IMR-90 (cell line): ENCODE measurements at regions not wholly inside any gene's neighbourhood (a gene's known extent, or its start where the extent isn't known, plus 50 kb on each side); places are given as distances from the start of the nearest gene placed in this dataset.

Source experiments
- ATAC-seq: fragments of 200-7000 bp; cut with Tn5 transposase; 2 replicates; pipeline ENCODE4 v1.9.1; 2020; ENCODE audit warnings: low read depth, mild to moderate bottlenecking, moderate library complexity
- BruUV-seq: library from RNA; stranded (reverse); fragments of 400-500 nt; replicated peaks from 2 replicates; lab custom pipeline; 2021; lab: Mats Ljungman, UMichigan
- CTCF ChIA-PET: fragments of 300-600 bp; formaldehyde crosslinking; extraction: SDS; loops from one replicate; lab custom pipeline; 2021; ENCODE audit warnings: antibody characterized with exemption; lab: Yijun Ruan, JAX
- POLR2A ChIA-PET: fragments of 300-600 bp; sonication (Branson Sonifier 250); formaldehyde crosslinking; loops from one replicate; lab custom pipeline; 2022; ENCODE audit warnings: antibody characterized with exemption; ENCODE audit not compliant: unreplicated experiment; lab: Charles Lee
- DNase-seq: peaks from one replicate; pipeline ENCODE4 v3.0.0; 2013
- H2AFZ ChIP-seq: replicated peaks from 2 replicates; pipeline ENCODE3; 2013; ENCODE audit warnings: low read length, mild to moderate bottlenecking; ENCODE audit not compliant: poor library complexity
- H2AK5ac ChIP-seq: 2 replicates; pipeline ENCODE4 v1.6.1; 2013; ENCODE audit warnings: low read depth, low read length, inconsistent platforms
- H2AK9ac ChIP-seq: replicated peaks from 2 replicates; pipeline ENCODE3; 2013; ENCODE audit warnings: mild to moderate bottlenecking, low read depth, low read length, moderate library complexity; ENCODE audit not compliant: poor library complexity
- H2BK120ac ChIP-seq: 2 replicates; pipeline ENCODE4 v1.6.1; 2013; ENCODE audit warnings: low read depth, low read length, inconsistent platforms
- H2BK15ac ChIP-seq: 3 replicates; pipeline ENCODE4 v1.6.1; 2013; ENCODE audit warnings: low read depth, low read length, inconsistent platforms
- H2BK20ac ChIP-seq: 2 replicates; pipeline ENCODE4 v1.6.1; 2013; ENCODE audit warnings: low read depth, mild to moderate bottlenecking, inconsistent platforms, low read length, moderate library complexity
- H2BK5ac ChIP-seq: 2 replicates; pipeline ENCODE4 v1.6.1; 2013; ENCODE audit warnings: mild to moderate bottlenecking, low read depth, low read length, inconsistent platforms; ENCODE audit not compliant: poor library complexity, severe bottlenecking
- H3K14ac ChIP-seq: replicated peaks from 2 replicates; pipeline ENCODE4 v1.6.1; 2013; ENCODE audit warnings: low read depth, low read length, inconsistent platforms
- H3K18ac ChIP-seq: 2 replicates; pipeline ENCODE4 v1.6.1; 2013; ENCODE audit warnings: low read depth, low read length, control low read depth
- H3K23ac ChIP-seq: 2 replicates; pipeline ENCODE4 v1.6.1; 2013; ENCODE audit warnings: low read depth, low read length, inconsistent platforms
- H3K27ac ChIP-seq: 2 replicates; pipeline ENCODE4 v1.5.1; 2013; ENCODE audit warnings: mild to moderate bottlenecking, control low read depth, low read length; ENCODE audit not compliant: insufficient read depth
- H3K27me3 ChIP-seq: 2 replicates; pipeline ENCODE4 v1.6.1; 2013; ENCODE audit warnings: low read length; ENCODE audit not compliant: control insufficient read depth, insufficient read depth
- H3K36me3 ChIP-seq: 2 replicates; pipeline ENCODE4 v1.6.1; 2013; ENCODE audit warnings: low read length, mixed read lengths; ENCODE audit not compliant: control insufficient read depth, insufficient read depth
- H3K4ac ChIP-seq: 2 replicates; pipeline ENCODE4 v1.6.1; 2013; ENCODE audit warnings: low read depth, low read length, inconsistent platforms
- H3K4me1 ChIP-seq: 2 replicates; pipeline ENCODE4 v1.6.1; 2013; ENCODE audit warnings: low read length, mixed read lengths; ENCODE audit not compliant: control insufficient read depth, insufficient read depth
- H3K4me2 ChIP-seq: 2 replicates; pipeline ENCODE4 v1.6.1; 2013; ENCODE audit warnings: low read depth, mild to moderate bottlenecking, control low read depth, low read length, moderate library complexity
- H3K4me3 ChIP-seq: 2 replicates; pipeline ENCODE4 v1.5.1; 2013; ENCODE audit warnings: low read depth, mild to moderate bottlenecking, control low read depth, low read length, moderate library complexity; ENCODE audit not compliant: insufficient read depth
- H3K56ac ChIP-seq: 2 replicates; pipeline ENCODE4 v1.6.1; 2013; ENCODE audit warnings: low read length, inconsistent platforms; ENCODE audit not compliant: insufficient read depth; ENCODE audit errors: extremely low read depth
- H3K79me1 ChIP-seq, 2 experiments: 2 replicates each; pipeline ENCODE4 v1.6.1; 2013; ENCODE audit warnings: low read length in 2 of 2, inconsistent platforms in 1 of 2, low read depth in 1 of 2
- H3K9ac ChIP-seq: 2 replicates; pipeline ENCODE4 v1.6.1; 2013; ENCODE audit warnings: low read depth, low read length, control low read depth
- H3K9me1 ChIP-seq: 2 replicates; pipeline ENCODE4 v1.6.1; 2013; ENCODE audit warnings: low read length, inconsistent platforms; ENCODE audit not compliant: insufficient read depth
- H3K9me3 ChIP-seq: 2 replicates; pipeline ENCODE4 v1.6.1; 2013; ENCODE audit warnings: low read length; ENCODE audit not compliant: control insufficient read depth, insufficient read depth
- H4K20me1 ChIP-seq: 2 replicates; pipeline ENCODE4 v1.6.1; 2013; ENCODE audit warnings: low read length, inconsistent platforms; ENCODE audit not compliant: insufficient read depth
- H4K5ac ChIP-seq: 2 replicates; pipeline ENCODE4 v1.6.1; 2013; ENCODE audit warnings: mild to moderate bottlenecking, low read depth, low read length, control low read depth
- H4K8ac ChIP-seq, 2 experiments: 2 replicates each; pipeline ENCODE4 v1.6.1; 2013; ENCODE audit warnings: low read depth in 2 of 2, low read length in 2 of 2, control low read depth in 1 of 2, inconsistent platforms in 1 of 2
- H4K91ac ChIP-seq: 2 replicates; pipeline ENCODE4 v1.6.1; 2013; ENCODE audit warnings: low read depth, low read length, inconsistent platforms; ENCODE audit not compliant: insufficient read depth
- CTCF ChIP-seq: conservative IDR thresholded peaks from 2 replicates; pipeline ENCODE4 v1.5.1; 2012; ENCODE audit warnings: mild to moderate bottlenecking, low read depth, low read length, improper control_type of control experiment
- RCOR1 ChIP-seq: IDR thresholded peaks from 2 replicates; pipeline ENCODE4 v1.6.1; 2012; ENCODE audit warnings: mild to moderate bottlenecking, low read length, improper control_type of control experiment; ENCODE audit not compliant: insufficient replicate concordance
- SMC3 ChIP-seq: fragments of 150-350 bp; IDR thresholded peaks from 2 replicates; pipeline ENCODE4 v1.6.1; 2016; ENCODE audit warnings: low read depth, mild to moderate bottlenecking, antibody characterized with exemption, low read length, moderate library complexity
- WGBS, 2 experiments: methylation state at CpG; one replicate each; pipeline versions ENCODE4 v1.1.5 to v1.1.7; 2013; ENCODE audit warnings: missing lambda C conversion rate in 2 of 2; ENCODE audit not compliant: insufficient read length in 1 of 2; ENCODE audit errors: extremely low coverage in 2 of 2; 5-methylcytosine and 5-hydroxymethylcytosine counted together
- dilution Hi-C: fragments of 300-500 bp; cut with HindIII; formaldehyde crosslinking; loops from one replicate; pipeline ENCODE4 v1.14.3; 2018; ENCODE audit warnings: low sequenced_read_pairs; ENCODE audit not compliant: unreplicated experiment
- in situ Hi-C: fragments of 300-500 bp; cut with MboI; formaldehyde crosslinking; loops from 3 replicates; pipeline ENCODE4 v1.14.3; 2019; ENCODE audit warnings: low sequenced_read_pairs, inconsistent platforms, mixed read lengths
- intact Hi-C: fragments of 100-400 bp; cut with micrococcal nuclease; formaldehyde crosslinking; loops from 2 replicates; pipeline ENCODE4 v1.10.0; 2022

- no peak overlapping the region for H4K91ac ChIP-seq
- H3K9me1 ChIP-seq, result no peaks in the 10 kb centered on the region
- no peak overlapping the region for H2BK5ac ChIP-seq
- no peak overlapping the region for H2BK120ac ChIP-seq
- DNase-seq, result no peak
- H3K14ac ChIP-seq, result no peak overlapping the region
- TF ChIP-seq CTCF (no peak), RCOR1 (no peak), SMC3 (no peak)
- no CpG with 5 or more reads among the region's 1 CpG for WGBS, 2 experiments
- no TSS peak for BruUV-seq
- H2BK15ac ChIP-seq, result no peak overlapping the region
- ATAC-seq, result no peak
- no peaks in the 10 kb centered on the region for H3K27me3 ChIP-seq
- ChIA-PET CTCF (no interaction called here), POLR2A (no interaction called here)
- no peak overlapping the region for H3K56ac ChIP-seq
- H4K8ac ChIP-seq, result no peak overlapping the region
- intact Hi-C loops, result loop anchor here (10.0 kb wide), 1 partner anchor 1457 kb away; no protein-coding TSS in a partner anchor
- H4K5ac ChIP-seq, result no peak overlapping the region
- no peaks in the 10 kb centered on the region for H3K4me1 ChIP-seq
- H2BK20ac ChIP-seq, result no peak overlapping the region
- no peaks in the 10 kb centered on the region for H3K36me3 ChIP-seq
- dilution Hi-C loops, result no loop called here
- H2AK9ac ChIP-seq, result no peak overlapping the region
- H3K23ac ChIP-seq, result no peak overlapping the region
- in situ Hi-C loops, result no loop called here
- no peak overlapping the region for H3K9ac ChIP-seq
- H4K20me1 ChIP-seq, result no peaks in the 10 kb centered on the region
- H2AFZ ChIP-seq, result no peak overlapping the region
- no peaks in the 10 kb centered on the region for H3K9me3 ChIP-seq
- H3K4me3 ChIP-seq, result no peak overlapping the region
- H3K4ac ChIP-seq, result no peak overlapping the region
- no peak overlapping the region for H3K27ac ChIP-seq
- no peak overlapping the region for H3K4me2 ChIP-seq
- H3K79me1 ChIP-seq, result no peaks in the 10 kb centered on the region
- H2AK5ac ChIP-seq, result no peak overlapping the region
- H3K18ac ChIP-seq, result no peak overlapping the region
Observed at GRCh38 chr3:104982130-104982529, 384.6 kb upstream of the ALCAM start.
